Activated CD4-positive, alpha-beta T cell treated with anti-CD3 and anti-CD28 coated beads, Interleukin-2, amount 10 ng/mL, durations not matched to agents 24 days and 14 days (primary cell): ENCODE measurements at regions not wholly inside any gene's neighbourhood (a gene's known extent, or its start where the extent isn't known, plus 50 kb on each side); places are given as distances from the start of the nearest gene placed in this dataset.
"Not testable (repeated sequence)": the region's sequence is repeated elsewhere in the genome, so short reads cannot be mapped to it uniquely, and the experiment has no call there.

Source experiments
- DNase-seq: peaks from one replicate; pipeline ENCODE4 v3.0.0; 2022
- H3K27ac Mint-ChIP-seq: one replicate; pipeline ENCODE4 v1.8.0; 2022; ENCODE audit warnings: mild to moderate bottlenecking, mixed read lengths
- H3K27me3 Mint-ChIP-seq: one replicate; pipeline ENCODE4 v1.8.0; 2022; ENCODE audit warnings: mixed read lengths
- H3K36me3 Mint-ChIP-seq: one replicate; pipeline ENCODE4 v1.8.0; 2022; ENCODE audit warnings: low read depth, mild to moderate bottlenecking, mixed read lengths
- H3K4me1 Mint-ChIP-seq: one replicate; pipeline ENCODE4 v1.8.0; 2021; ENCODE audit warnings: mixed read lengths
- H3K4me3 Mint-ChIP-seq: one replicate; pipeline ENCODE4 v1.8.0; 2022; ENCODE audit warnings: mild to moderate bottlenecking, moderate library complexity, mixed read lengths
- H3K9me3 Mint-ChIP-seq: one replicate; pipeline ENCODE4 v1.8.0; 2021; ENCODE audit warnings: mixed read lengths
- intact Hi-C: fragments of 100-400 bp; cut with micrococcal nuclease; formaldehyde crosslinking; loops from one replicate; pipeline ENCODE4 v1.15.1; 2023

DNA sequence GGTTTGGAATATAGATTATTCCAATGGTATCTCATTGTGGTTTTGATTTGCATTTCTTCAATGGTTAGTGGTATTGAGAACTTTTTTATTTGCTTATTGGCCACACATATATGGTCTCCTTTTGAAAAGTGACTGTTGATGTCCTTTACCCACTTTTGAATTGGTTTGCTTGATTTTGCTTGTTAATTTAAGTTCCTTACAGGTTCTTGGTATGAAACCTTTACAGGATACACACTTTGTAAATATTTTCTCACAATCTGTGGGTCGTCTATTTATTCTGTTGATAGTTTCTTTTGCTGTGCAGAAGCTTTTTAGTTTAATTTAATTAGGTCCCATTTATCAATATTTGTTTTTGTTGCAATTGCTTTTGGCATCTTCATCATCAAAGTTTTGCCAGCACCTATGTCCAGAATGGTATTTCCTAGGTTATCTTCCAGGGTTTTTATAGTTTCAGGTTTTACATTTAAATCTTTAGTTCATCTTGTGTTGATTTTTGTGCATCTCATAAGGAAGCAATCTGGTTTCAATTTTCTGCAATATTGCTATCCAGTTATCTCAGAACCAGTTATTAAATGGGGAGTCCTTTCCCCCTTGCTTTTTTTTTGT, 475.7 kb upstream of the PABPC4L start:
- Mint-ChIP-seq H3K9me3 (peaks cover 12% of the 10 kb centered on the region), H3K27me3 (no peaks in the 10 kb centered on the region), H3K4me1 (no peaks in the 10 kb centered on the region), H3K36me3 (no peaks in the 10 kb centered on the region), H3K27ac (no peak overlapping the region), H3K4me3 (no peak overlapping the region)
- intact Hi-C loops, result no loop called here
- DNase-seq, result no peak

GRCh38 chr4:134668237-134668636, 466.6 kb upstream of the PABPC4L start:
- DNase-seq, result no peak
- no peaks in the 10 kb centered on the region for H3K27me3 Mint-ChIP-seq
- no peaks in the 10 kb centered on the region for H3K4me1 Mint-ChIP-seq
- intact Hi-C loops, result no loop called here
- H3K27ac Mint-ChIP-seq, result no peak overlapping the region
- H3K4me3 Mint-ChIP-seq, result no peak overlapping the region
- no peaks in the 10 kb centered on the region for H3K36me3 Mint-ChIP-seq
- no peaks in the 10 kb centered on the region for H3K9me3 Mint-ChIP-seq

DNA sequence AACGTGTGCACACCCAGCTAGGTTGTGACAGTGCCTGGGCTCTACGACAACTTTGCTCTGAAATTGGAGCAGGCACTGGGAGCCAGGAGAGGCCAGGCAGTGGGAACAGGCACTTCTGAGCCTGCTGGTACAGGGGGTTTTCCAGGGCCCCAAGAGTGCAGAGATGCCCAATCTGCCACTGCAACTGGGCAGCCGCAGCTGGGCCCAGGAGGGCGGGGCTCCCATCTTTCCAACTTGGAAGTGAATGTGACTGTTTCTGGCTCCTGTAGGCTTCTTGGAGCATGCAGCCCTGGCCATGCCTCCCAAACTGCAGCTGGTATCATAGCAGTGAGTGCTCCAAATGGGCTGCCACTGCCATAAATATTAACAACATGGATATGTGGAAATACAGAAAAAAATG, 465.1 kb upstream of the PABPC4L start:
- Mint-ChIP-seq H3K4me3 (no peak overlapping the region), H3K27me3 (no peaks in the 10 kb centered on the region), H3K36me3 (no peaks in the 10 kb centered on the region), H3K9me3 (peaks cover 3% of the 10 kb centered on the region), H3K27ac (no peak overlapping the region), H3K4me1 (no peaks in the 10 kb centered on the region)
- intact Hi-C loops, result no loop called here
- DNase-seq, result no peak

DNA sequence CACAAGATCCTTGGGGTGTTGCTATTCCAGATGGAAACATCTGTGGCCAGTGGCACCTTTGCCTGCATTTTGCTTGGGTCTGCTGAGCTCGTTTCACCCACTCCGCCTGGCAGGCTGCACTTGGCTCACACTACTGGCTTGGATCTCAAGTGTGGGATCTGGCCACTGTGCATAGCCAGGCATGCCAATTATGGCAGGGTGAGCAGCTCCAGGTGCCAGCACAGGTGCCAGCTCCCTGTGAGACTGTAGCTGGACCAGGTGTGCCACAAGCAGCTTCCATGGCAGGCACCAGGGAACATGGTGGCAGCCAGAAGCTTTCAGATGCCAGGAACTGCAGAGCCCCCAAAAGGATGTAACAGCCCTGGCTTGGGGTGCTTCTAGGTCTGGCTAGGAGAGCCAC, 463.8 kb upstream of the PABPC4L start:
- peaks cover 3% of the 10 kb centered on the region for H3K9me3 Mint-ChIP-seq
- intact Hi-C loops, result no loop called here
- no peak overlapping the region for H3K4me3 Mint-ChIP-seq
- no peaks in the 10 kb centered on the region for H3K4me1 Mint-ChIP-seq
- H3K27me3 Mint-ChIP-seq, result no peaks in the 10 kb centered on the region
- H3K27ac Mint-ChIP-seq, result no peak overlapping the region
- DNase-seq, result no peak
- no peaks in the 10 kb centered on the region for H3K36me3 Mint-ChIP-seq

DNA sequence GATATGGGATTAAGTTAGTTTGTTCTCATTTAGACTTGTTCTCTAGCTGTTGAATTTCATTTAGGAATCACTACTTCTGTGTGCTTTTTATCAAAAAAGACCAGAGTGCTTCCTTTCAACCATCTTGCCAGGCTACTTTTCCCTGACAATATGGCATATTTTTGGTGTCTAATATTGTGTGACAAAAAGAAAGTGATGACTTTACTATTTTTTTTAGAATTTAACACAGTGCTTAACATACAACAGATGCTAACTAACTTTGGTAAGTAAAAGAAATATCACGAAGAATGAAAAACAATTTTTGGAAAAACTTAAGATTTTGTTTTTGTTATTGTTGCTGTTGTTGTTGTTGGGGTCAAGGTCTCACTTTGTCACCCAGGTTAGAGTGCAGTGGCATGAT, 462.2 kb upstream of the PABPC4L start:
- intact Hi-C loops, result no loop called here
- no peak for DNase-seq
- Mint-ChIP-seq H3K4me3 (no peak overlapping the region), H3K36me3 (no peaks in the 10 kb centered on the region), H3K27me3 (no peaks in the 10 kb centered on the region), H3K9me3 (peaks cover 3% of the 10 kb centered on the region), H3K27ac (no peak overlapping the region), H3K4me1 (no peaks in the 10 kb centered on the region)

- Mint-ChIP-seq H3K9me3 (no peaks in the 10 kb centered on the region), H3K27me3 (no peaks in the 10 kb centered on the region), H3K4me3 (no peak overlapping the region), H3K27ac (no peak overlapping the region), H3K36me3 (no peaks in the 10 kb centered on the region), H3K4me1 (no peaks in the 10 kb centered on the region)
- intact Hi-C loops, result no loop called here
- DNase-seq, result no peak
Observed at GRCh38 chr4:134650461-134650860, 448.9 kb upstream of the PABPC4L start.

GRCh38 chr4:134645778-134646177, 444.2 kb upstream of the PABPC4L start:
- Mint-ChIP-seq H3K9me3 (peaks cover 4% of the 10 kb centered on the region), H3K36me3 (no peaks in the 10 kb centered on the region), H3K27ac (no peak overlapping the region), H3K4me1 (no peaks in the 10 kb centered on the region), H3K27me3 (no peaks in the 10 kb centered on the region), H3K4me3 (no peak overlapping the region)
- DNase-seq, result no peak
- intact Hi-C loops, result no loop called here

DNA sequence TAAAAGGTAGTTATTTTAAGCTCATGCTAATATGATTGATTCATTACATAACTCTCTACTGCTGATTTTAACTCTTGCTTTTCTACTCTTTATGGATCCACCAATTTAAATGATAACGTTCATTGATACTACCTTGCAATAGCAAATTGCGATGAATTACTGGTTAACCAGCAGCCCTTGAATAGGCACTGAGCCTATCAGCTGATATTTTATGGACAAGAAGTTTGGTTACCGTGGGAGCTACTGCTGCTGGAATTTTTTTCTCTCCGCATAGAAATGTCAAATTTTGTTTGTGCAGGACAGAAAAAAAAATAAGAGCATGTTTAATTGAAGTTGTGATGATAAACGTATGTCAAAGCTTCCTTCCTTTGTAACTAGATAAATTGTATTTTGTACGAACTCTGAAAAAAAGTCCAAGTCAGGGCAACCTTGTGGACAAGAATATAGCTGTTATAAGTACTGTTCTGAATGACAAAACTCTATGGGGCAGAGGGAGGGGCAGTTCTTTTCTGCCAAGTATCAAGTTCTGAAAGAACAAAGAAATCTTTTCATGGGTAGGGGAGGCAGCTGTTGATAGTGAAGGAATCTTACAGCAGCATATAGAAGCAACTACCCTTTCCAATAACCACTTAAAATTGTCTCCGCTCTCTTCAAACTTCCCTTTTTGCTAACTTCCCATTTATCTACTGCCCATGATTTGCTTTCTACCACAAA, 434.9 kb upstream of the PABPC4L start:
- H3K4me3 Mint-ChIP-seq, result no peak overlapping the region
- no peak for DNase-seq
- no peak overlapping the region for H3K27ac Mint-ChIP-seq
- intact Hi-C loops, result no loop called here
- H3K9me3 Mint-ChIP-seq, result no peaks in the 10 kb centered on the region
- H3K36me3 Mint-ChIP-seq, result no peaks in the 10 kb centered on the region
- peaks cover 2% of the 10 kb centered on the region for H3K27me3 Mint-ChIP-seq
- no peaks in the 10 kb centered on the region for H3K4me1 Mint-ChIP-seq

DNA sequence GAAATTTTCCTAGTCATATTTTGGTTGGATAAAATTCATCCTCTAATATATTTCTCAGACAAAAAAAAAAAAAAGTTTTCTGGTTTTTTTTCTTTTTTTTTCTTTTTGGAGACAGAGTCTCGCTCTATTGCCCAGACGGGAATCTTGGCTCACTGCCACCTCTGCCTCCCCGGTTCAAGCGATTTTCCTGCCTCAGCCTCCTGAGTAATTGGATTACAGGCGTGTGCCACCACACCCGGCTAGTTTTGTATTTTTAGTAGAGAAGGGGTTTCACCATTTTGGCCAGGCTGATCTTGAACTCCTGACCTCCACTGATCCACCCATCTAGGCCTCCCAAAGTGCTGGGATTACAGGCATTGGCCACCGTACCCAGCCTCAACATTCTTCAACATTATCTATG, 432.7 kb upstream of the PABPC4L start:
- no peak for DNase-seq
- Mint-ChIP-seq H3K27me3 (peaks cover 2% of the 10 kb centered on the region), H3K36me3 (no peaks in the 10 kb centered on the region), H3K4me3 (no peak overlapping the region), H3K27ac (no peak overlapping the region), H3K9me3 (no peaks in the 10 kb centered on the region), H3K4me1 (no peaks in the 10 kb centered on the region)
- intact Hi-C loops, result no loop called here

DNA sequence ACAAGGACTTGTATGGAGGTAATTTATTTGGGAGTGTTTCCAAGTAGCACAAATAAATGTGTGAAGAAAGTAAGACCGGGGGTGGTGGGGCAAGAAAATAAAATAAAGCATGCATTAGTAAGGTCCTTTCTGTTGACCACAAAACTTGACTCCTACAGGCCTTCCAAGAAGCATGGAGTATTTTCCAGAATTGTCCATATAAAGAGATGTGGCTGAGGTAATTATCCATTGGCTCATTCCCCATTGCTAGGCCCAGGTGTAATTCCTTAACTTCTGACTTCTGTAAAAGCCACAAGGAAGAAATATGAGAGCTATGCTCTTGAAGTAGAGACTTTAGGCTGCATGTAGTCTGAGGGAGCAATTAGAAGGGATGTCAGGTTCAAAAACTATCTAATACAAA, 430.5 kb upstream of the PABPC4L start:
- no peaks in the 10 kb centered on the region for H3K27me3 Mint-ChIP-seq
- intact Hi-C loops, result no loop called here
- no peak overlapping the region for H3K4me3 Mint-ChIP-seq
- no peaks in the 10 kb centered on the region for H3K4me1 Mint-ChIP-seq
- no peaks in the 10 kb centered on the region for H3K36me3 Mint-ChIP-seq
- no peaks in the 10 kb centered on the region for H3K9me3 Mint-ChIP-seq
- H3K27ac Mint-ChIP-seq, result no peak overlapping the region
- DNase-seq, result no peak

- Mint-ChIP-seq H3K36me3 (no peaks in the 10 kb centered on the region), H3K4me3 (no peak overlapping the region), H3K4me1 (no peaks in the 10 kb centered on the region), H3K27ac (no peak overlapping the region), H3K9me3 (no peaks in the 10 kb centered on the region), H3K27me3 (no peaks in the 10 kb centered on the region)
- intact Hi-C loops, result no loop called here
- no peak for DNase-seq
Observed at GRCh38 chr4:134628066-134628465, 426.5 kb upstream of the PABPC4L start.

DNA sequence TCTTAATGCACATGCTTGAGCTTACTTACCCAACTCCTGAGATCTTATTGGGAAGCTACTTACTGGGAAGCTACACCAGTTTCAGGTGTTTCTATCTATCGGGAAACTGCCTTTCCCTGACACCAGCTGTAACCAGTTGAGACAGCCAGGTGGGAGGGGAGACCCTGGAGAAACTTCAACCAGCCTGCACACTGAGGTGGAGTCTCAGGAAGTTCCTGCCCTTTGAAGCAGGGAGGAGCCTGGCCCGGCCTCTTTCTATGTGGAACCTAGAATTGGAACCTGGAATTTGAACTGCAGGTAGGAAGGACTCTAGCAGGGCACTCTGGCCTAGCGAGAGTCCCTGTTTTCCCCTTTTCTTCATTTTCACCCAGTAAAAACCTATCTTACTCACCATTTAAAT, 425.8 kb upstream of the PABPC4L start:
- intact Hi-C loops, result no loop called here
- Mint-ChIP-seq H3K4me3 (no peak overlapping the region), H3K27ac (no peak overlapping the region), H3K9me3 (no peaks in the 10 kb centered on the region), H3K4me1 (no peaks in the 10 kb centered on the region), H3K36me3 (no peaks in the 10 kb centered on the region), H3K27me3 (no peaks in the 10 kb centered on the region)
- no peak for DNase-seq

DNA sequence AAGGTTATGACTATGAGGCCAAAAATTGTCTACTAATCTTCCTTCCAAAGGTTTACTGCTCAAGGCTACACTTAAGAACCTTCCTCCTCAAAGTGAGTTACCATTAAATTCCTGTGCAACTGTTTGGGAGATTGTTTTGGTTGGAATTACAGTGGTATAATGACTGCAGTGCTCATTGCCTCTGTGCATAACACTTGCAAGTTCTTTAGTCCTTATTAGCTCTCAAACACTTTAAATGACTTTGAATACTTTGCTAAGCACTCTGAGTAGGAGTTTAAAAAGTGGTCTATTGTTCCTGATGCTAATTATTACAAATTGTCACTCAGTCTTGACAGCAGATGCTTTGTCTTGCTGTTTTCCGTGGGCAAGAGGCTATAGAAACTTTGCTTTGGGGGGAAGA, 422.8 kb upstream of the PABPC4L start:
- no peak for DNase-seq
- Mint-ChIP-seq H3K4me3 (no peak overlapping the region), H3K27ac (no peak overlapping the region), H3K36me3 (no peaks in the 10 kb centered on the region), H3K27me3 (no peaks in the 10 kb centered on the region), H3K4me1 (no peaks in the 10 kb centered on the region), H3K9me3 (no peaks in the 10 kb centered on the region)
- intact Hi-C loops, result no loop called here

DNA sequence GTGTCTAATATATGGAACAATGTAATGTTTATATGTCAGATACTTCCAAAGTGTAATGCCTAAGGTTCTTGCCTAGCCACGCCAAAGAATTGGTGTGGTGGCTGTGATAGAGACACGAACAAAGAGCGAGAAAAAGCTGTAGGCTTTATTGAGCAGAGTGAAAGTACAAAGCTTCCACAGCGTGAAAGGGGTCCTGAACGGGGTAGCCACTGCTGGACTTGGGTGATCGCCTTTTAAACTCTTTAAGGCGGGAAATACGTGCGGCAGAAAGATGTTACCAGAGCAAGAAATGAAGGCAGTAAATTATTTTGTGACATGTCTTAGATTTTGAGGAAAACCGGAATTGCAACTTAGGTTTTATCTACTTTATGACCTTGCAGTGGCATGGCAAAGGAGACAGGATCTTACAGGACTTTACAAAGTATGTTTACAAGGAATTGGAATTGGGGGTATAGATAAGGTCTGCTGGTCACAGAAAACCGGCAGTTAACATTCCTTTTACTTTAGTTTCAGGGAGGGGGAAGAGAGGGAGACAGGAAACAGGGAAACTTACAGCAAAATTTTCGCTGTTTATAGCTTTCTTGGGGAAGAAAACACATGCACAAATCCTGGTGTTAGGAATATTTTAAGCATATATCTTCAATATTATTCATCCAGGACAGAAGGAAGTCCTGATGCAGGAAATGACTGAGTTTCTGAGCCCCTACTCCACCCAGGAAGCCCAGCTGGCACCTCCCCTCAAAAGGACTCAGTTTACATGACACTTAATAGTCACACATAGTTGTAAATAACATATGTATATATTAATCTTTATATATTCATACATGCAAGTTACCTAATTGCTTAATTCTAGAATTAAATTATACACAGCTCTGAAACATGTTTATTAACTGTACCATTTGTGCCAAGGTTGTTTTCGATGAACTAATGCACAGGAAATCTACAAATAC, 421.3 kb upstream of the PABPC4L start:
- H3K27ac Mint-ChIP-seq, H3K9me3 Mint-ChIP-seq, H3K27me3 Mint-ChIP-seq, H3K36me3 Mint-ChIP-seq, DNase-seq, H3K4me1 Mint-ChIP-seq, intact Hi-C loops, H3K4me3 Mint-ChIP-seq: not testable (repeated sequence)
